H1 (cell line): ENCODE measurements at regions not wholly inside any gene's neighbourhood (a gene's known extent, or its start where the extent isn't known, plus 50 kb on each side); places are given as distances from the start of the nearest gene placed in this dataset.

Source experiments
- GABPA ChIP-seq: IDR thresholded peaks from 2 replicates; pipeline ENCODE4 v1.6.1; 2011; ENCODE audit warnings: mild to moderate bottlenecking, low read length, moderate library complexity, borderline replicate concordance; ENCODE audit not compliant: insufficient read depth
- KDM5A ChIP-seq: fragments of 200-600 bp; IDR thresholded peaks from 2 replicates; pipeline ENCODE4 v1.7.1; 2012; ENCODE audit warnings: mild to moderate bottlenecking, low read length, inconsistent platforms, mixed read lengths
- TF ChIP-seq, protein P1 (sequence below): fragments of 300-600 bp; sonication (generic); IDR thresholded peaks from 2 replicates; pipeline ENCODE4 v1.7.1; 2012; ENCODE audit warnings: low read length, moderate library complexity, mild to moderate bottlenecking, inconsistent platforms; ENCODE audit not compliant: insufficient replicate concordance

DNA sequence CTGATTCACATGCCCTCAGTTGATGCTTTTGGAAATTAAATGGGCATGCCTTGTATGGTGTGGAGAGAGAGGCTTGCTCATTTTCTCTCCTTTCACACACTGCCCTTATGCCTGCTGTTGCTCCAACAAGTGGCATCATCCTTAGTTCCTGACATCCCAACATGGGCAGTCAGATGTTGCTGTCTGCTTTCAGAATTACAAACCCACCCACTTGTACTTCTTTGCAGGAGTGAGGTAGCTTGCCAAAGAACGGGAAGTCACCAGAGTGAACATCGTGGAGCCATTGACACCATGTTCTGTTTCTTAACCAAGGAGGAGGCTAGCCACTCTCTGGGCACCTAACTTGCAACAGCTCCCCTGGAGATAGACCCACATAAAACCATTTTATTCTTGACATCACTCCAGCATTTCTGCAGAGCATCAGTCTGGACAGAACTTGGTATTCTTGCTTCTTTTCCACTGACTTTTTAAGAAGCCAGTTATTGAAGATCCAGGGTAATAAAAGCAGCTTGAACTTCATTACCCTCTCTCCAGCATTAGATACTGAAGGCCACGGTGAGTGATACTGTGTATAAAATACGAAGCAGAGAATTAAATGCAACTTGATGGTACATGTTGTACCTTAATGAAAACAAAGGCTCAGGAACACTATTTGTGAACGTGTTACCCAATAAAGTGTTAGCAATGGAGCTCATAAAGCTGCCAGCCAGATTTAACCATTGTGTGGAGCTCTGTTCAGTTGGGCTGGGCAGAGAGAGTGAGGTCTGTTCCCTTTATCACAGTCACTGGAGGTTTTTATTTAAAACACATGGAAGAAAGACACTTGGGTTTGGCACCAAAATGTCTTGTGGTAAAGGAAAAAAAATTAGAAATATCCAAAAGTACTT lies 195.8 kb upstream of the HABP2 start (continued):
- TF ChIP-seq, protein P1, sequence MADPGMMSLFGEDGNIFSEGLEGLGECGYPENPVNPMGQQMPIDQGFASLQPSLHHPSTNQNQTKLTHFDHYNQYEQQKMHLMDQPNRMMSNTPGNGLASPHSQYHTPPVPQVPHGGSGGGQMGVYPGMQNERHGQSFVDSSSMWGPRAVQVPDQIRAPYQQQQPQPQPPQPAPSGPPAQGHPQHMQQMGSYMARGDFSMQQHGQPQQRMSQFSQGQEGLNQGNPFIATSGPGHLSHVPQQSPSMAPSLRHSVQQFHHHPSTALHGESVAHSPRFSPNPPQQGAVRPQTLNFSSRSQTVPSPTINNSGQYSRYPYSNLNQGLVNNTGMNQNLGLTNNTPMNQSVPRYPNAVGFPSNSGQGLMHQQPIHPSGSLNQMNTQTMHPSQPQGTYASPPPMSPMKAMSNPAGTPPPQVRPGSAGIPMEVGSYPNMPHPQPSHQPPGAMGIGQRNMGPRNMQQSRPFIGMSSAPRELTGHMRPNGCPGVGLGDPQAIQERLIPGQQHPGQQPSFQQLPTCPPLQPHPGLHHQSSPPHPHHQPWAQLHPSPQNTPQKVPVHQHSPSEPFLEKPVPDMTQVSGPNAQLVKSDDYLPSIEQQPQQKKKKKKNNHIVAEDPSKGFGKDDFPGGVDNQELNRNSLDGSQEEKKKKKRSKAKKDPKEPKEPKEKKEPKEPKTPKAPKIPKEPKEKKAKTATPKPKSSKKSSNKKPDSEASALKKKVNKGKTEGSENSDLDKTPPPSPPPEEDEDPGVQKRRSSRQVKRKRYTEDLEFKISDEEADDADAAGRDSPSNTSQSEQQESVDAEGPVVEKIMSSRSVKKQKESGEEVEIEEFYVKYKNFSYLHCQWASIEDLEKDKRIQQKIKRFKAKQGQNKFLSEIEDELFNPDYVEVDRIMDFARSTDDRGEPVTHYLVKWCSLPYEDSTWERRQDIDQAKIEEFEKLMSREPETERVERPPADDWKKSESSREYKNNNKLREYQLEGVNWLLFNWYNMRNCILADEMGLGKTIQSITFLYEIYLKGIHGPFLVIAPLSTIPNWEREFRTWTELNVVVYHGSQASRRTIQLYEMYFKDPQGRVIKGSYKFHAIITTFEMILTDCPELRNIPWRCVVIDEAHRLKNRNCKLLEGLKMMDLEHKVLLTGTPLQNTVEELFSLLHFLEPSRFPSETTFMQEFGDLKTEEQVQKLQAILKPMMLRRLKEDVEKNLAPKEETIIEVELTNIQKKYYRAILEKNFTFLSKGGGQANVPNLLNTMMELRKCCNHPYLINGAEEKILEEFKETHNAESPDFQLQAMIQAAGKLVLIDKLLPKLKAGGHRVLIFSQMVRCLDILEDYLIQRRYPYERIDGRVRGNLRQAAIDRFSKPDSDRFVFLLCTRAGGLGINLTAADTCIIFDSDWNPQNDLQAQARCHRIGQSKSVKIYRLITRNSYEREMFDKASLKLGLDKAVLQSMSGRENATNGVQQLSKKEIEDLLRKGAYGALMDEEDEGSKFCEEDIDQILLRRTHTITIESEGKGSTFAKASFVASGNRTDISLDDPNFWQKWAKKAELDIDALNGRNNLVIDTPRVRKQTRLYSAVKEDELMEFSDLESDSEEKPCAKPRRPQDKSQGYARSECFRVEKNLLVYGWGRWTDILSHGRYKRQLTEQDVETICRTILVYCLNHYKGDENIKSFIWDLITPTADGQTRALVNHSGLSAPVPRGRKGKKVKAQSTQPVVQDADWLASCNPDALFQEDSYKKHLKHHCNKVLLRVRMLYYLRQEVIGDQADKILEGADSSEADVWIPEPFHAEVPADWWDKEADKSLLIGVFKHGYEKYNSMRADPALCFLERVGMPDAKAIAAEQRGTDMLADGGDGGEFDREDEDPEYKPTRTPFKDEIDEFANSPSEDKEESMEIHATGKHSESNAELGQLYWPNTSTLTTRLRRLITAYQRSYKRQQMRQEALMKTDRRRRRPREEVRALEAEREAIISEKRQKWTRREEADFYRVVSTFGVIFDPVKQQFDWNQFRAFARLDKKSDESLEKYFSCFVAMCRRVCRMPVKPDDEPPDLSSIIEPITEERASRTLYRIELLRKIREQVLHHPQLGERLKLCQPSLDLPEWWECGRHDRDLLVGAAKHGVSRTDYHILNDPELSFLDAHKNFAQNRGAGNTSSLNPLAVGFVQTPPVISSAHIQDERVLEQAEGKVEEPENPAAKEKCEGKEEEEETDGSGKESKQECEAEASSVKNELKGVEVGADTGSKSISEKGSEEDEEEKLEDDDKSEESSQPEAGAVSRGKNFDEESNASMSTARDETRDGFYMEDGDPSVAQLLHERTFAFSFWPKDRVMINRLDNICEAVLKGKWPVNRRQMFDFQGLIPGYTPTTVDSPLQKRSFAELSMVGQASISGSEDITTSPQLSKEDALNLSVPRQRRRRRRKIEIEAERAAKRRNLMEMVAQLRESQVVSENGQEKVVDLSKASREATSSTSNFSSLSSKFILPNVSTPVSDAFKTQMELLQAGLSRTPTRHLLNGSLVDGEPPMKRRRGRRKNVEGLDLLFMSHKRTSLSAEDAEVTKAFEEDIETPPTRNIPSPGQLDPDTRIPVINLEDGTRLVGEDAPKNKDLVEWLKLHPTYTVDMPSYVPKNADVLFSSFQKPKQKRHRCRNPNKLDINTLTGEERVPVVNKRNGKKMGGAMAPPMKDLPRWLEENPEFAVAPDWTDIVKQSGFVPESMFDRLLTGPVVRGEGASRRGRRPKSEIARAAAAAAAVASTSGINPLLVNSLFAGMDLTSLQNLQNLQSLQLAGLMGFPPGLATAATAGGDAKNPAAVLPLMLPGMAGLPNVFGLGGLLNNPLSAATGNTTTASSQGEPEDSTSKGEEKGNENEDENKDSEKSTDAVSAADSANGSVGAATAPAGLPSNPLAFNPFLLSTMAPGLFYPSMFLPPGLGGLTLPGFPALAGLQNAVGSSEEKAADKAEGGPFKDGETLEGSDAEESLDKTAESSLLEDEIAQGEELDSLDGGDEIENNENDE = no peak
- TF ChIP-seq GABPA (no peak), KDM5A (no peak)
- TF ChIP-seq, all 59 proteins: peak for 0
